RWPE1 (cell line): ENCODE measurements at regions not wholly inside any gene's neighbourhood (a gene's known extent, or its start where the extent isn't known, plus 50 kb on each side); places are given as distances from the start of the nearest gene placed in this dataset.

Source experiments
- CTCF ChIA-PET: fragments of 350-600 bp; sonication (Branson Sonifier 250); formaldehyde crosslinking; extraction: SDS; loops from one replicate; lab custom pipeline; 2021; lab: Yijun Ruan, JAX
- POLR2A ChIA-PET: fragments of 400-600 bp; formaldehyde crosslinking; extraction: SDS; loops from one replicate; lab custom pipeline; 2020; ENCODE audit warnings: antibody characterized with exemption; ENCODE audit not compliant: low non-redundant PET; lab: Yijun Ruan, JAX
- DNase-seq: peaks from one replicate; pipeline ENCODE4 v3.0.0; 2012; ENCODE audit warnings: low spot score
- H3K27ac ChIP-seq: fragments of 450-650 bp; 2 replicates; pipeline ENCODE4 v1.5.1; 2017
- CTCF ChIP-seq: fragments of 450-650 bp; conservative IDR thresholded peaks from 2 replicates; pipeline ENCODE4 v1.5.1; 2017; ENCODE audit warnings: low read depth, mild to moderate bottlenecking

GRCh38 chr19:31072451-31072850 is 276.8 kb downstream of the TSHZ3 start:
- TF ChIP-seq CTCF, result no peak
- CTCF ChIA-PET, result no interaction called here
- H3K27ac ChIP-seq, result no peak overlapping the region
- DNase-seq, result no peak
- POLR2A ChIA-PET, result no interaction called here

- no peak for DNase-seq
- no peak for TF ChIP-seq CTCF
- CTCF ChIA-PET, result no interaction called here
- H3K27ac ChIP-seq, result no peak overlapping the region
- POLR2A ChIA-PET, result no interaction called here
These were observed 277.9 kb downstream of the TSHZ3 start for GRCh38 chr19:31071136-31071855.

- CTCF ChIA-PET, result no interaction called here
- DNase-seq, result no peak
- POLR2A ChIA-PET, result no interaction called here
- no peak for TF ChIP-seq CTCF
- H3K27ac ChIP-seq, result no peak overlapping the region
These were observed 278.8 kb downstream of the TSHZ3 start for GRCh38 chr19:31070146-31071065.

- TF ChIP-seq CTCF, result no peak
- ChIA-PET CTCF (no interaction called here), POLR2A (no interaction called here)
- no peak for DNase-seq
- H3K27ac ChIP-seq, result no peak overlapping the region
These were observed 281.0 kb downstream of the TSHZ3 start for GRCh38 chr19:31068268-31068667.

- no peak for TF ChIP-seq CTCF
- POLR2A ChIA-PET, result no interaction called here
These were observed 282.9 kb downstream of the TSHZ3 start for GRCh38 chr19:31066385-31066784.

GRCh38 chr19:31064491-31064890 is 284.7 kb downstream of the TSHZ3 start:
- POLR2A ChIA-PET, result no interaction called here
- DNase-seq, result no peak
- CTCF ChIA-PET, result no interaction called here
- no peak for TF ChIP-seq CTCF
- H3K27ac ChIP-seq, result no peak overlapping the region; the same call in 1 of the 2 replicates

More at GRCh38 chr19:31066385-31066784, 282.9 kb downstream of the TSHZ3 start:
- DNase-seq, result peak; percentile 92
- CTCF ChIA-PET, result no interaction called here
- H3K27ac ChIP-seq, result peak overlapping the region; percentile 25; the same call in 1 of the 2 replicates
